H1 (cell line): ENCODE measurements at regions not wholly inside any gene's neighbourhood (a gene's known extent, or its start where the extent isn't known, plus 50 kb on each side); places are given as distances from the start of the nearest gene placed in this dataset.
A peak's percentile ranks its signal among the peaks of the same experiment; 100 is the strongest.

ENCODE experiments used
- CTCF ChIA-PET: fragments of 300-600 bp; sonication (Branson Sonifier 250); formaldehyde crosslinking; loops from one replicate; lab custom pipeline; 2021; ENCODE audit not compliant: partially characterized antibody; lab: Charles Lee
- POLR2A ChIA-PET: fragments of 300-600 bp; sonication (Branson Sonifier 250); formaldehyde crosslinking; loops from one replicate; lab custom pipeline; 2021; ENCODE audit warnings: inconsistent platforms; ENCODE audit not compliant: partially characterized antibody; lab: Charles Lee
- DNase-seq, 2 experiments: peaks; one replicate each; pipeline versions ENCODE4 v3.0.0 to v3.0.0-alpha.2; 2010 to 2022; ENCODE audit warnings: low spot score in 2 of 2, low read depth in 1 of 2, mixed read lengths in 1 of 2
- FAIRE-seq: peaks from 2 replicates; lab custom pipeline; 2011; peaks lifted over from hg19 to GRCh38; lab: Jason Lieb, UNC
- H2AFZ ChIP-seq: 2 replicates; pipeline ENCODE4 v1.8.1; 2012; ENCODE audit warnings: low read length, inconsistent platforms
- H2AK5ac ChIP-seq: 2 replicates; pipeline ENCODE4 v1.6.1; 2013; ENCODE audit warnings: low read depth, low read length
- H2BK120ac ChIP-seq: replicated peaks from 2 replicates; pipeline ENCODE3; 2013; ENCODE audit warnings: low read depth, low read length, inconsistent platforms
- H2BK12ac ChIP-seq: 2 replicates; pipeline ENCODE4 v1.6.1; 2013; ENCODE audit warnings: low read depth, low read length
- H2BK15ac ChIP-seq: 2 replicates; pipeline ENCODE4 v1.6.1; 2013; ENCODE audit warnings: low read length
- H2BK20ac ChIP-seq: 2 replicates; pipeline ENCODE4 v1.6.1; 2013; ENCODE audit warnings: low read length
- H2BK5ac ChIP-seq: 2 replicates; pipeline ENCODE4 v1.6.1; 2013; ENCODE audit warnings: low read depth, low read length
- H3K14ac ChIP-seq: 2 replicates; pipeline ENCODE4 v1.6.1; 2013; ENCODE audit warnings: inconsistent platforms; ENCODE audit not compliant: insufficient read length
- H3K18ac ChIP-seq: 2 replicates; pipeline ENCODE4 v1.6.1; 2013; ENCODE audit warnings: low read length; ENCODE audit errors: extremely low read depth
- H3K23ac ChIP-seq: 2 replicates; pipeline ENCODE4 v1.6.1; 2013; ENCODE audit warnings: inconsistent platforms; ENCODE audit not compliant: insufficient read length
- H3K23me2 ChIP-seq: 2 replicates; pipeline ENCODE4 v1.6.1; 2013; ENCODE audit warnings: low read depth, low read length
- H3K27ac ChIP-seq: 2 replicates; pipeline ENCODE4 v1.6.1; 2011; ENCODE audit warnings: low read depth, low read length, inconsistent platforms
- H3K27me3 ChIP-seq, 4 experiments: replicated peaks in 1 of 4; 1 replicate in 1 of 4; 2 replicates in 3 of 4; pipeline versions ENCODE4 v1.6.1 to v1.8.1; 2011 to 2013; ENCODE audit warnings: low read length in 3 of 4, mild to moderate bottlenecking in 3 of 4, inconsistent platforms in 2 of 4, mixed read lengths in 2 of 4, moderate library complexity in 1 of 4; ENCODE audit not compliant: control insufficient read depth in 3 of 4, insufficient read depth in 3 of 4; ENCODE audit errors: extremely low read depth in 1 of 4
- H3K36me3 ChIP-seq, 4 experiments: 2 replicates each; pipeline versions ENCODE4 v1.6.1 to v1.8.1; 2011 to 2013; ENCODE audit warnings: mild to moderate bottlenecking in 4 of 4, low read length in 3 of 4, moderate library complexity in 2 of 4, control low read depth in 1 of 4, inconsistent platforms in 1 of 4; ENCODE audit not compliant: insufficient read depth in 4 of 4, control insufficient read depth in 2 of 4
- H3K4ac ChIP-seq: replicated peaks from 2 replicates; pipeline ENCODE3; 2013; ENCODE audit warnings: low read length, low read depth, mixed read lengths, inconsistent platforms; ENCODE audit not compliant: insufficient read length
- H3K4me1 ChIP-seq, 4 experiments: replicated peaks in 1 of 4; 1 replicate in 1 of 4; 2 replicates in 3 of 4; pipeline versions ENCODE4 v1.6.1 to v1.8.1; 2011 to 2013; ENCODE audit warnings: low read length in 3 of 4, inconsistent platforms in 2 of 4, mixed read lengths in 1 of 4; ENCODE audit not compliant: insufficient read depth in 4 of 4, control insufficient read depth in 3 of 4
- H3K4me2 ChIP-seq, 2 experiments: 2 replicates each; pipeline versions ENCODE4 v1.6.1 to v1.8.1; 2011 to 2013; ENCODE audit warnings: low read depth in 2 of 2, low read length in 2 of 2, control low read depth in 1 of 2, inconsistent platforms in 1 of 2, mild to moderate bottlenecking in 1 of 2; ENCODE audit not compliant: insufficient read depth in 1 of 2
- H3K4me3 ChIP-seq, 4 experiments: fragments of 200-600, 300-600 bp in 1 of 4; sonication (generic), shearing (Covaris generic), sonication (Bioruptor Twin) in 1 of 4; 2 replicates each; pipeline versions ENCODE4 v1.5.1 to v1.8.1; 2011 to 2016; ENCODE audit warnings: low read length in 4 of 4, low read depth in 3 of 4, control low read depth in 2 of 4, inconsistent platforms in 2 of 4, mild to moderate bottlenecking in 2 of 4, mixed read lengths in 1 of 4, moderate library complexity in 1 of 4; ENCODE audit not compliant: insufficient read depth in 2 of 4; ENCODE audit errors: extremely low read depth in 1 of 4
- H3K56ac ChIP-seq: replicated peaks from 2 replicates; pipeline ENCODE3; 2013; ENCODE audit warnings: low read depth, mild to moderate bottlenecking, mixed read lengths, low read length, inconsistent platforms; ENCODE audit not compliant: insufficient read length
- H3K79me1 ChIP-seq: 2 replicates; pipeline ENCODE4 v1.6.1; 2013; ENCODE audit warnings: low read depth, low read length, control low read depth
- H3K79me2 ChIP-seq, 2 experiments: 2 replicates each; pipeline versions ENCODE4 v1.6.1 to v1.8.1; 2012 to 2013; ENCODE audit warnings: low read length in 2 of 2, mild to moderate bottlenecking in 2 of 2, inconsistent platforms in 1 of 2; ENCODE audit not compliant: insufficient read depth in 2 of 2, control insufficient read depth in 1 of 2
- H3K9ac ChIP-seq, 4 experiments: replicated peaks in 1 of 4; 1 replicate in 1 of 4; 2 replicates in 3 of 4; pipeline versions ENCODE4 v1.6.1 to v1.8.1; 2011 to 2013; ENCODE audit warnings: low read depth in 3 of 4, low read length in 3 of 4, control low read depth in 2 of 4, mild to moderate bottlenecking in 2 of 4, moderate library complexity in 2 of 4, inconsistent platforms in 1 of 4; ENCODE audit errors: extremely low read depth in 1 of 4
- H3K9me3 ChIP-seq, 2 experiments: 2 replicates each; pipeline versions ENCODE4 v1.6.1 to v1.8.1; 2012 to 2013; ENCODE audit warnings: mild to moderate bottlenecking in 2 of 2, moderate library complexity in 2 of 2, control low read depth in 1 of 2, inconsistent platforms in 1 of 2, low read depth in 1 of 2, low read length in 1 of 2, mixed read lengths in 1 of 2; ENCODE audit not compliant: insufficient read depth in 2 of 2
- H4K20me1 ChIP-seq, 2 experiments: replicated peaks in 1 of 2; 2 replicates each; pipeline versions ENCODE3 to v1.8.1; 2011 to 2013; ENCODE audit warnings: inconsistent platforms in 2 of 2, low read length in 2 of 2, mild to moderate bottlenecking in 1 of 2; ENCODE audit not compliant: insufficient read depth in 2 of 2, control insufficient read depth in 1 of 2
- H4K5ac ChIP-seq: 2 replicates; pipeline ENCODE4 v1.6.1; 2013; ENCODE audit warnings: low read length, low read depth, mixed read lengths, inconsistent platforms; ENCODE audit not compliant: insufficient read length
- H4K8ac ChIP-seq: 2 replicates; pipeline ENCODE4 v1.8.0; 2013; ENCODE audit warnings: mild to moderate bottlenecking, moderate library complexity, low read length, inconsistent platforms; ENCODE audit not compliant: insufficient read depth; ENCODE audit errors: extremely low read depth
- H4K91ac ChIP-seq: replicated peaks from 2 replicates; pipeline ENCODE3; 2013; ENCODE audit warnings: low read length, mixed read lengths, inconsistent platforms; ENCODE audit not compliant: insufficient read length
- CHD2 ChIP-seq: IDR thresholded peaks from 2 replicates; pipeline ENCODE4 v1.6.1; 2012; ENCODE audit warnings: low read length, improper control_type of control experiment
- EGR1 ChIP-seq: IDR thresholded peaks from 2 replicates; pipeline ENCODE4 v1.6.1; 2011; ENCODE audit warnings: low read depth, low read length, borderline replicate concordance
- EP300 ChIP-seq, 2 experiments: IDR thresholded peaks; 1 replicate in 1 of 2; 2 replicates in 1 of 2; pipeline ENCODE4 v1.6.1; 2011 to 2012; ENCODE audit warnings: low read depth in 2 of 2, low read length in 2 of 2, mild to moderate bottlenecking in 2 of 2, borderline replicate concordance in 1 of 2, inconsistent platforms in 1 of 2, moderate library complexity in 1 of 2
- HDAC6 ChIP-seq: IDR thresholded peaks from one replicate; pipeline ENCODE4 v1.7.1; 2012; ENCODE audit warnings: low read depth, mild to moderate bottlenecking, inconsistent platforms, low read length, moderate library complexity
- PHF8 ChIP-seq: fragments of 200-600 bp; sonication (generic); conservative IDR thresholded peaks from 2 replicates; pipeline ENCODE4 v1.7.1; 2012; ENCODE audit warnings: low read depth, mild to moderate bottlenecking, inconsistent platforms, low read length, moderate library complexity
- RBBP5 ChIP-seq: IDR thresholded peaks from 2 replicates; pipeline ENCODE4 v1.7.1; 2012; ENCODE audit warnings: low read depth, mild to moderate bottlenecking, inconsistent platforms, low read length, moderate library complexity, borderline replicate concordance
- RNF2 ChIP-seq: fragments of 200-900, 300-1000 bp; sonication (generic); IDR thresholded peaks from 2 replicates; pipeline ENCODE4 v1.7.1; 2016; ENCODE audit warnings: borderline replicate concordance, low read depth, mild to moderate bottlenecking, antibody characterized with exemption, low read length; ENCODE audit not compliant: poor library complexity, severe bottlenecking; ENCODE audit errors: missing control alignments
- SIRT6 ChIP-seq: IDR thresholded peaks from one replicate; pipeline ENCODE4 v1.7.1; 2012; ENCODE audit warnings: low read length, inconsistent platforms
- SRF ChIP-seq: IDR thresholded peaks from 2 replicates; pipeline ENCODE4 v1.6.1; 2011; ENCODE audit warnings: mild to moderate bottlenecking, low read depth, low read length, moderate library complexity
- WGBS, 2 experiments: shearing (Covaris generic) in 1 of 2; methylation state at CpG; one replicate each; pipeline versions ENCODE4 v1.1.6 to v1.1.7; 2013 to 2015; ENCODE audit warnings: low lambda C conversion rate in 2 of 2, mixed read lengths in 2 of 2, inconsistent platforms in 1 of 2, low coverage in 1 of 2, missing lambda C conversion rate in 1 of 2; ENCODE audit not compliant: insufficient replicate concordance in 2 of 2, insufficient coverage in 1 of 2, insufficient read length in 1 of 2; ENCODE audit errors: extremely low coverage in 1 of 2, missing lambda C conversion rate in 1 of 2; 5-methylcytosine and 5-hydroxymethylcytosine counted together
- TF ChIP-seq, protein P1 (sequence below), 3 experiments: IDR thresholded peaks; 1 replicate in 2 of 3; 2 replicates in 1 of 3; pipeline versions ENCODE4 v1.5.1 to v1.6.1; 2011; ENCODE audit warnings: low read length in 3 of 3, mild to moderate bottlenecking in 3 of 3, inconsistent platforms in 2 of 3, low read depth in 1 of 3, moderate library complexity in 1 of 3; ENCODE audit not compliant: insufficient read depth in 1 of 3; ENCODE audit errors: control extremely low read depth in 1 of 3
- TF ChIP-seq, protein P2 (sequence below): IDR thresholded peaks from 2 replicates; pipeline ENCODE4 v1.6.1; 2011; ENCODE audit warnings: low read depth, mild to moderate bottlenecking, low read length; ENCODE audit not compliant: insufficient read depth

DNA sequence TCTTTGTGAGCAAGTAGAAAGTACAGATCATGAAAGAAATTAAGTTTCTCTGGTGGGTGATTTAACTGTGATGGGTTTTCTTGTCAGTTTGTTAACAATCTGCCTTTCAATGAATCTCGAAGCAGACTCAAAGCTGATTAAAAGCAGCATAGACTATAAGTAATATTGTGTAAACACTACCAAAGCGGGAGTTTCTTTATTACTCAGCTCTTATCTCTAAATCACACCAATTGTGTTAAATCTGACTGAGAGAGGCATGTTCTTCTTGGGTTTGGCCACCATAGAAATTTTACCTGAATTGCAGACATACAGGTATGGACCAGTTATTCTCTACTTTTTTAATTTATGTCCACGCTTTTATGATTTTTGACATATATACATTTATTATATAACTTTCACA is 65.2 kb downstream of the DKK1 start:
- Histone ChIP-seq H2BK20ac (no peak overlapping the region), H4K91ac (no peak overlapping the region), H3K9ac (no peak overlapping the region), H3K23ac (no peak overlapping the region), H3K4ac (no peak overlapping the region), H3K14ac (no peak overlapping the region), H3K56ac (peak overlapping the region; percentile 6), H2AFZ (no peak overlapping the region), H4K8ac (no peak overlapping the region), H2BK120ac (no peak overlapping the region), H3K4me3 (no peak overlapping the region), H2AK5ac (no peak overlapping the region), H3K23me2 (no peaks in the 10 kb centered on the region), H3K36me3 (no peaks in the 10 kb centered on the region), H2BK15ac (no peak overlapping the region), H3K4me2 (no peak overlapping the region), H3K27me3 (no peaks in the 10 kb centered on the region; a peak in 2 of 7 replicates), H3K79me2 (no peaks in the 10 kb centered on the region), H2BK5ac (no peak overlapping the region), H2BK12ac (no peak overlapping the region), H4K5ac (no peak overlapping the region), H4K20me1 (no peaks in the 10 kb centered on the region), H3K79me1 (no peaks in the 10 kb centered on the region), H3K18ac (no peak overlapping the region), H3K27ac (no peak overlapping the region), H3K4me1 (no peaks in the 10 kb centered on the region; a peak in 1 of 7 replicates), H3K9me3 (peaks cover 4 to 5% of the 10 kb centered on the region in 2 experiments; a peak in 1 of 4 replicates)
- WGBS, 2 experiments = 85% methylated on average over 3 of the region's 3 CpGs; no CpG with 5 or more reads in 1 of the 2 experiments
- FAIRE-seq = no peak
- POLR2A ChIA-PET = no interaction called here
- CTCF ChIA-PET = interaction anchor here (0.6 to 2.4 kb wide), 2 partner anchors 109 to 187 kb away, joined by 3 to 5 read pairs; no protein-coding TSS in a partner anchor
- no peak for DNase-seq
- no peak for TF ChIP-seq CHD2
- TF ChIP-seq, protein P1, sequence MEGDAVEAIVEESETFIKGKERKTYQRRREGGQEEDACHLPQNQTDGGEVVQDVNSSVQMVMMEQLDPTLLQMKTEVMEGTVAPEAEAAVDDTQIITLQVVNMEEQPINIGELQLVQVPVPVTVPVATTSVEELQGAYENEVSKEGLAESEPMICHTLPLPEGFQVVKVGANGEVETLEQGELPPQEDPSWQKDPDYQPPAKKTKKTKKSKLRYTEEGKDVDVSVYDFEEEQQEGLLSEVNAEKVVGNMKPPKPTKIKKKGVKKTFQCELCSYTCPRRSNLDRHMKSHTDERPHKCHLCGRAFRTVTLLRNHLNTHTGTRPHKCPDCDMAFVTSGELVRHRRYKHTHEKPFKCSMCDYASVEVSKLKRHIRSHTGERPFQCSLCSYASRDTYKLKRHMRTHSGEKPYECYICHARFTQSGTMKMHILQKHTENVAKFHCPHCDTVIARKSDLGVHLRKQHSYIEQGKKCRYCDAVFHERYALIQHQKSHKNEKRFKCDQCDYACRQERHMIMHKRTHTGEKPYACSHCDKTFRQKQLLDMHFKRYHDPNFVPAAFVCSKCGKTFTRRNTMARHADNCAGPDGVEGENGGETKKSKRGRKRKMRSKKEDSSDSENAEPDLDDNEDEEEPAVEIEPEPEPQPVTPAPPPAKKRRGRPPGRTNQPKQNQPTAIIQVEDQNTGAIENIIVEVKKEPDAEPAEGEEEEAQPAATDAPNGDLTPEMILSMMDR (IDR thresholded peaks at IDR 0.05; ENCODE audit: control extremely low read depth in 1 of 3, insufficient read depth in 1 of 3, low read depth in 1 of 3, low read length in 3 of 3) = no peak
- TF ChIP-seq, protein P2, sequence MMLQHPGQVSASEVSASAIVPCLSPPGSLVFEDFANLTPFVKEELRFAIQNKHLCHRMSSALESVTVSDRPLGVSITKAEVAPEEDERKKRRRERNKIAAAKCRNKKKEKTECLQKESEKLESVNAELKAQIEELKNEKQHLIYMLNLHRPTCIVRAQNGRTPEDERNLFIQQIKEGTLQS = no peak
- TF ChIP-seq PHF8 = no peak
- no peak for TF ChIP-seq RBBP5
- no peak for TF ChIP-seq EP300 (IDR thresholded peaks at IDR 0.05; ENCODE audit: borderline replicate concordance in 1 of 2, low read depth in 2 of 2, low read length in 2 of 2)
- no peak for TF ChIP-seq SRF
- no peak for TF ChIP-seq EGR1
- TF ChIP-seq SIRT6 = no peak
- TF ChIP-seq RNF2 = no peak
- TF ChIP-seq HDAC6 = no peak
